ENCODE measurements at regions not wholly inside any gene's neighbourhood (a gene's known extent, or its start where the extent isn't known, plus 50 kb on each side); places are given as distances from the start of the nearest gene placed in this dataset.
"Not testable (repeated sequence)": the region's sequence is repeated elsewhere in the genome, so short reads cannot be mapped to it uniquely, and the experiment has no call there.

DNA sequence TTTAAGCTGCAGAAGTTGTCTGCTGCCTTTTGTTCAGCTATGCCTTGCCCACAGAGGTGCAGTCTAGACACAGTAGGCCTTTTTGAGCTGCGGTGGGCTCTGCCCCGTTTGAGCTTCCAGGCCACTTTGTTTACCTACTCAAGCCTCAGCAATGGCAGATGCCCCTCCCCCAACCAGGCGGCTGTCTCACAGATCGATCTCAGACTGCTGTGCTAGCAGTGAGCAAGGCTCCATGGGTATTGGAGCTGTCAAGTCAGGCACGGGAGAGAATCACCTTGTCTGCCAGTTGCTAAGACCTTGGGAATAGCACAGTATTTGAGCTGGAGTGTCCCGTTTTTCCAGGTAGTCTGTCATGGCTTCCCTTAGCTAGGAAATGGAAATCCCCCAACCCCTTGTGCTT lies 587.8 kb upstream of the CLINT1 start:
- DNase-seq (ENCODE audit: low spot score): not testable (repeated sequence)

DNA sequence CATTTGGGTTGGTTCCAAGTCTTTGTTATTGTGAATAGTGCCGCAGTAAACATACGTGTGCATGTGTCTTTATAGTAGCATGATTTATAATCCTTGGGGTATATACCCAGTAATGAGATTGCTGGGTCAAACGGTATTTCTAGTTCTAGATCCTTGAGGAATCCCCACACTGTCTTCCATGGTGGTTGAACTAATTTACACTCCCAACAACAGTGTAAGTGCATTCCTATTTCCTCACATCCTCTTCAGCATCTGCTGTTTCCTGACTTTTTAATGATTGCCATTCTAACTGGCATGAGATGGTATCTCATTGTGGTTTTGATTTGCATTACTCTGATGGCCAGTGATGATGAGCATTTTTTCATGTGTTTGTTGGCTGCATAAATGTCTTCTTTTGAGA lies 580.3 kb upstream of the CLINT1 start:
- not testable (repeated sequence) for DNase-seq (ENCODE audit: low spot score)

DNA sequence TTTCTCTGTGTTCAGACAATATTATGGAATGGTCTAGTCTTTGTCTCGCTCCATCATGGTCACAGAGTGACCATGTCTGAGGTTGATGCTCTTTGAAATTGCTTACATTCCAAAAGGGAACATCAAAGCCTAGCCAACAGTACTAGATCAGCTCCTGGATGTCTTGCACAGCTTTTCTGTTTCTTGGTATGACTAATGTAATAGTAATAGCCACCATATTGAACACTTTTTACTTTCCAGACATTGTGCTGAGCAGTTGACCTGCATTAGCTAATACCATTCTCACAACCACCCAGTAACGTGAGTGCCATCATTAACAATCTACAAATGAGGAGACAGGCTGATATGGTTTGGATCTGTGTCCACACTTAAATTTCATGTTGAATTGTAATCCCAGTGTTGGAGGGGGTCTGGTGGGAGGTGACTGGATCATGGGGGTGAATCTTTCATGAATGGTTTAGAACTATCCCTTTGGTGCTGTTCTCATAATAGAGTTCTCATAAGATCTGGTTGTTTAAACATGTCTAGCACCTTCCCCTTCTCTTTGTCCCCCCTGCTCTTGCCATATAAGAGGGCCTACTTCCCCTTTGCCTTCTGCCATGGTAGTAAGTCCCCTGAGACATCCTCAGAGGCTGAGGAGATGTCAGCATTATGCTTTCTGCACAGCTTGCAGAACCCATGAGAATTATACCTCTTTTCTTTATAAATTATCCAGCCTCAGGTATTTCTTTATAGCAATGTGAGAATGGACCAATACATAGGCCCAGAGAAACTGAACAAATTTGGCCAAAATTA lies 577.5 kb upstream of the CLINT1 start:
- DNase-seq (ENCODE audit: low spot score): no peak

DNA sequence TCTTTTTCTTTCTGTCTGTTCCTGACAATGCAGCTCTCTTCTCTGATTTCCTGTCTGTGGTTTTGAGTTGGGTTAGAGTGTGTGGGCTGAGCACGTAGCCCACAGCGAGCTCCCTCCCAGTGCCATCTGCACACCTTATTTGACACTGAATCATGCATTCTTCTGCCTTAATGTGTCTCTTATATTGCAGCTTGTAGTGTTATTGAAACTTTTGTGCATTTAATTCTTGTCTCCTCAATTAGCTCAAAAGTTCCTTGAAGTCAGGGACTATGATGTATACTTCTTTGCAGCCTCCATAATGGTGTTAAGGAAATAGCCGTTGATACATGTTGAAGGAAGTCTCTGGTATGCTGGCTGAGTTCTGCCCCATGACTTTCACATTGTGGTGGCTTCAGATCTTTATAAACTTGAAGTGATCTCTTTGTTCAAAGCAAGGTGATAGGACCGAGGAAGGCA lies 576.2 kb upstream of the CLINT1 start:
- peak; percentile 31 for DNase-seq (ENCODE audit: low spot score)

DNA sequence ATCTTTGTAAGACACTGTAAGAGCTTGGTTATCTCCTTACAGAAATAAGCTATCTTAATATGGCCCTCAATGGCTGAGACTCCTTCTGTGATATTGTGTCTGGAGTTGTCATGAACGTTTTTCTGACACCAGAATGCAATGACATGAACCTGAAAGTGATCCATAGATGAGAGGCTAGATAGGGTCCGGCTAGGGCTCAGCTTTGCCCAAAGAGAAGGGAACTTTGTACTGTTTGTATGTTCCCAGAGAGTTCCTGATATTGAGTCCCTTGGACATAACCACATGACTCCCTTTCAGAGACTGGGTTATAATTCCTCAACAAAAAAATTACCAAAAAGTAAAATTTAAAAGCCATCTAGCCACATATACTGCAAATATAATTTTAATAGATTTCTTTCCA lies 575.8 kb upstream of the CLINT1 start:
- DNase-seq (ENCODE audit: low spot score): no peak

DNA sequence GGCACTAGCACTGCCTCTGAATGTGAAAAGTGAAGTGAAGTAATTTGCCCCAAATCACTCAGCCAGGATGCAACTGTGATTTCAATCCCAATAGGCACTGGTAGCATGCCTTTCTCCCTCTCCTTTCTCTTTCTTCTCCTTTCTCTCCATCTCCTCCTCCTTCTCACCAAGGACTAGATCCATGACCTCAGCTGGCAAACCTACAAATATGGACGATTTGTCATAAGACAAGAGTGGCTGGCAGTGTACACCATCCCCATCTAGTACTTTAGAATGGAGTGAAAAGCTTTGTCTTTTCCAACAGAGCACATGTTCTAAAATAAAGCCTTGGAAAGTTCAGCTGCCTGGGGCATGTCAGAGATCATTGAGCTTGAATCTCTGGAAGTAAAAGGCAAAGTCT lies 574.7 kb upstream of the CLINT1 start:
- no peak for DNase-seq (ENCODE audit: low spot score)

DNA sequence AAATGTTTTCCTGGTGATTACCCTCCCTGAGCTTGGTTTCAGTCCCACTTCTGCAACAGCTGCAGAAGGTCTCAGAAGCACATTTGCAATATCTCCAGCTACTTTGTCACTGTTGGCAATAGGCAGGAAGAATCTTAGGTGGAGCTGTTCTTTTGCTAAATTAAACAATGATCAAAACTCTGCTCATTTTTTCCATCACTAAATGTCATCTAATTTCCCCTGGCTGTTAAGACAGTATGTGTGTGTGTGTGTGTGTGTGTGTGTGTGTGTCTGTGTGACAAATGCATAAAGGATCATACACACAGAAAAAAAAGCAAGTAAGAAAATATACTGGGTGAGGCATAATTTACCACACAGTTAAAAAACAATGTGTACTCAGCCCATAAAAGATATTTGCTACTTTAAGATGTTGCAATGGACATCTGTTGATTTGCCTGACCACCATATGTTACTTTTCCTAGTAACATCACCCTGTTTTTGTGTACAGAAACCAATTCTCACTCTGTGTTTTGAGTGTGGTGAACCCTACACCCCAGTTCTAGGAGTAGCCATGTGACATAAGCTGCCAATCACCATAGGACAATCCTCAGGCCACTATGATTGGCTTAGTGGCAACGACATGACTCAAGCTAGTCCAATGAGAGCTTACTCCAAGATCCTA lies 572.6 kb upstream of the CLINT1 start:
- DNase-seq (ENCODE audit: low spot score): no peak

DNA sequence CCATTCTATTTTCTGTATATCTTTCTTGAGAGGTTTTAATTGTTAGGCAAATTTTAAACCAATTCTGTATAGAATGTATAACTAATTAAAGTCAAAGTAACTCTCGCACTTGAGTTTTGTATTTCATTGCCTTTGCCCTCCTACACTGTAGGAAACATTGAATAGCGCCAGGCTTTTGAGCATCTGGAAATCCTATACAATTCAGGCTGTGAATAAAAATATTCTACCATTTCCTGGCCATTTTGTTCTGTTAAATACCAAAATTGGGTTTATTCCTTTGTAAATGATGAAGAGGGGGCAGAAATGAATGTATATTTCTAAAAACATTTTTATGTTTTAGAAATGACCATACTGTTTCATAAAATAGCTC lies 571.8 kb upstream of the CLINT1 start:
- DNase-seq (ENCODE audit: low spot score): no peak

DNA sequence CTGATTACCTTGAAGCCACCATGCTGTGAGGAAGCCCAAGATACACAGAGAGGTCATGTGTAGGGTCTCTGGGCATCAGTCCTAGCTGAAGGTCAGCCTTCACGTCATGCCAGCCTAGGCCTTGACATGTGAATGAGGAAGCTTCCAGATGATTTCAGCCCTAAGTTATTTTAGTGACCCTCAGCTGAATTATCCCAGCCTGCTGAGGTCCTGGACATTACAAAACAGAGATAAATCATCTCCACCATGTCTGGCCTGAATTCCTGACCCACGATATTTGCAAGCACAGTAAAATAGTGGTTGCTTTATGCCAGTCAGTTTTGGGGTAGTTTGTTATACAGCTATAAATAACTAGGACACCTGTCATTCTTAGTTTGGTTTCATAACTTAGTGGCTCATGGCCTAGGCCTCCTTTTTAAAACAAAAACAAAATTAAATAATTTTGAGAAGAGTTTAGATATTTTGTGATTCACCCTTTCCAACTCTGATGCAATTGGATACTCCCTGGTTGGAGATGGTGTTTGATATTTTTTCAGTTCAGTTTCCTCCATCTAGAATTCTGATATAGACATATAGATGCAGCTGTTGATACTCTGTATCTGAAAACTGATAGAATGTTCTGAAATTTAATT lies 571.3 kb upstream of the CLINT1 start:
- DNase-seq (ENCODE audit: low spot score): no peak

DNA sequence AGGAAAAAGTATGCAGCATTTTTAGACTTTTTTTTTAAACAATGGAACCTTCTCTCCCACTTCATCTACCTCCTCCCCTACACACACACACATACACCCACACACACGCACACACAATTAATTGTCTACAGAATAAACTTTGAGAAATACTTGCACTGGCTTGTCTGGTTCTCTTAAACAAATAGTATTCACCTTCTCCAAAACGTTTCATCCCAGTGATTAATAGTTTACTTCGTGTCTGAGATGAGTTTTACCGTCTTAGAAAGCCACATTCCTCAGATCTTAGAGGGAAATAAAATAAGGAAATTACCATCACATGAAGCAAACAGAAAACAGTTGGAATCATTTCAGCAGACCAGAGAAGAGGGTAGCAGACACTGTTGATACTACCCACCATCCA lies 570.6 kb upstream of the CLINT1 start:
- no peak for DNase-seq (ENCODE audit: low spot score)

DNA sequence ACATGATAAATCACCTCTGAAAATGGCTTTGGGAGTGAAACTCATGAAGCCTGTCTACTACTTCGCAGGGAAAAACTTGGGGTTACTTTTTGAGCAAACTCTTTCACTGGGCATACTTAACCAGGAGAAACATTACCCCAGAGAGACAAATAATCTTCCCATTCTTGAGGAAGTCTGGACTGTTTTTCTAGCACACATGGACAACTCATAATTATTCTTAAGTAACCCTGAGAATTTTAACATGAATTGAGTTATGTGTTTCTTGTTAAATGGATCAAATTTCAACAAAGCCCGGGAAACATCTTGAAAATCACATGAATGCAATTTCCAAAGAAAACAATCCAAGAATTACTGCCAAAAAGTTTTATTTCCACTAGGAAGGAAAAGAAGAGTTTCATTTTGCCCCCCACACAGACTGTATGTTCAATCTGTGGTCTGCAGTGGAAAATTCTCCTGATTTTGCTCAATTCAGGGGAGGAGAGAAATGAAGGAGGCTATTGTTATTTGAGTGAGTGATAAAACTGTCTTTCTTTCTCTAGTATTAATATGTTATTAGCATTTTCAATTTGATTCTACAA lies 564.8 kb upstream of the CLINT1 start:
- DNase-seq (ENCODE audit: low spot score): no peak

DNA sequence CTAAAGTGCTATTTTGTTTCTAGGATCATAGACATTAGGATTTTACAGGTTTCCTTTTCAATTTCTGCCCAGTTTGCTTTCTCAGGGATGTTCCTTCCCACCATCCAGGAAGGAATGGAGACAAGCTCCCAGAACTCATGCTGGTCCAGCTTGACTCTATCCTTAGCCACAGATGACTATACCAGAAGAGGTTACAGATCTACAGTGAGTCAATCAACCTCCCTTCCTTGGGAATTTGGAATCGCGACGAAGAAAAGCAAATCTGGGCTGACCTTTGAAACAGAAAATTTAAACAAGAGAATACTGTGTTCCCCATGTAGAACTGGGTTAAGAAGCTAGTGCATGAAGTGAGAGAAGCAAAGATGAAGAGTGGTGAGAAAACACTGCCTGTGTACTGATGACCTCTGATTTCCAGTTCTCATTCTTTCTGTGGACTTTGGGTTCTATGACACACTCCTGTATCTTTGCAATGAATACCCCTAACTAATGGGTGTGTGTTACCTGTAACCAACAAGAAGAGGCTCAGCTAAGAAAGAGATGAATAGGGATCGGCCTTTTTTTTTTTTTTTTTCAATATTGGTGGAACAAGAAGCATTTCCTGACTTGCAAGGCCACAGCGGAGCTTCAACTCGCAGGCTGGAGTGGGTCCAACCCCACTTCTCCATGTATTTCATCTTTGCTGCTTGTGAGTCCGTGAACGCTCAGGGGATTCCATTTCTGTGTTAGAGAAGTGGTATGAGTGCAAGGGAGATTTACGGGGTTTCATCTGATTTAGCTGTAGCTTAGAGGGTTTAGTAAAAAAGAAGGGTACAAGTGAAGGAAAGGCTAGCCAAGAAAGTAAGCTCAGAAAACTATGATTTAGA lies 563.9 kb upstream of the CLINT1 start:
- DNase-seq (ENCODE audit: low spot score): no peak

DNA sequence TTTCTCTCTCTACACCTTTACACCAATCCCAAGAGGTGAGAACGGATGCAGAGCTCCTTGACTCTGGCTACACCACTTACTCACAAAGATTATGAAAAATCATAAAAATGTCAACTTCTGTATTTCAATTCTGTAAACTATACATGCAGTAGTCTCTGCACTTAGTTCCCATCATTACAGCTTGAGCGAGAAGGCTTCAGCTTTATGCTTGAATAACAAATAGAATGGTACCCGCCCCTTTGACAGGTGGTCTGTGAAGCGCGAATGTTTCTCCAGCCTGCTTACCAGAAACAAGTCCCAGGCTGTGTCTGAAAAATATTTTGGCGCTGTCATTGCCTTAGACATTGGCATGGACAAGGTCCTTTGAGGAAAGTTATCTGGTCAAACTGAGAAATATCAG lies 562.4 kb upstream of the CLINT1 start:
- DNase-seq (ENCODE audit: low spot score): no peak

DNA sequence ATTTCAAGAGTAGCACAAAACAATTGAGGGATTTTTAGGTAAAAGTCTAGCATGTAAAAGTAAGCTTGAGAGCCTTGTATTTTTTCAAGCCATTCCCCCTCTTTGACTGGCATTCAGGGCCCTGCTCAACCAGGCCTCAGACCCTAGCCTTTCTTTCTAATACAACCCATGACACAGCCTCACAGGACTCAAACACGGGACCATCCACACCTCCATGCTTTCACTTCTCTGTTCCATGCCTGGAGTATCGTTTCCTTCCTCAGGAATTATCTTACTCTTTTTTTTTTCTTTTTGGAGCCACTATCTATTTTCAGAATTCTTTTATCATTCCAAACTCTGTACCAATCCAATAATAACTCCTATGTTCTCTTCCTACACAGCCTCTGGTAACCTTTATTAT lies 560.2 kb upstream of the CLINT1 start:
- no peak for DNase-seq (ENCODE audit: low spot score)

DNA sequence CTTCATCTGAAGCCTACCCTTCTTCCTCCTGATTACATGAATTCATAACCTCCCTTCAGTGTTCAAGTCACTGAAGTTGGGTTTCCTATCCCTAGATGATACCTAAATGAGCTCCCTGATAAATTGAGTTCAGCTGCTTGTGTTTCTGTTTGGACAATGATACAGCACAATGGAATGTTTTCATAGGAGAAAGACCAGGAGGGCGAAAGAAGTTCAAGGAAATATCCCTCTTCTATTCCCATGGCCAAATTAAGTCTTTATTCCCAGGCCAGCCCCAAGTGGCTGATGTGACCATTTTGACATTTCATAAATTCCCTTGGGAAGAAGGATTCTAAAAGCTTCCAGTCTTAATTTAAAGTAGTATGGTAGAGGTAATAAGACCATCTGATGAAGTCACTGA lies 555.8 kb upstream of the CLINT1 start:
- peak; percentile 16 for DNase-seq (ENCODE audit: low spot score)

DNA sequence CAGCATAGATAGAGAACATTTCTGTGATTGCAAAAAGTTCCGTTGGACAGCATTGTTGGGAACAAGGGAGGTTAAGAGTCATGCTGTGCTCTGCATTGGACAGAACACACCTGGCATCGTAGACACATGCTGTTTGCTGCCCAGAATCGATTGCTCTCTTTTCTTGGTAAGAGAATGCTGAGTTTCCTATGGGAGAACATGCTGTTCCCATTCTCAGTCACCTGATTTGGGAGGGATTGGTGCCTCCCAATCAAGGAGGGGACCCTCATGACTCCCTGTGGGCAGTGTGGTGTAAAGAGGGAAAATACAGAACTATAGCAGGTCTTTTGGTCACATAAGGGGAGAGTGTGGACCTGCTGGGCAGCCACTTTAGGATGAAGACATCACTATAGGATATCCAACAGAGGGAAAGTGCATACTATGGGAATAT lies 555.4 kb upstream of the CLINT1 start:
- no peak for DNase-seq (ENCODE audit: low spot score)

DNA sequence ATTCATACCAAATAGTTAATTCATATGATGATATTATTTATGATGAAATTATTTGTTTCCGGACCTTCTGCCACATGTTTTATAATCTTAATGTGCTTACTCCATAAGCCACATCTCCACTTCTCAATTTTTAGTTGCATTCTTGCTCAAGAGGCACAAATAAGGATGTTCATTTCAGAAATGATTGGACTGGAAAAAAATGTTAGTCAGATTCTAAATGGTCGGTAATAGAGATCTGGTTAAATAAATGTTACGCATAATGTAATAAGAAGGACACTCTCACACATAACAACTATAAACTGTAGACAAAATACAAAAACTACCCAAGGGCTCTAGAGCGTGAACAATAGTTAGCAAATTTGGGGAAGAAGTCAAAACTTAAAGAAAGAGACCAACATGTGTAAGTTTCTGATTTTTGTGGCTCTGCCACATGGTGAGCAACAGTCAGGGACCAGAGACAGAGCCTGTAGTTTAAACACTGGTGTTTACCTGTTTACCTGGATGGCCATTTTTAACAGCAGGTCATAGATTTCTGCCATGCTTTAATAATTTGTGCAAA lies 554.3 kb upstream of the CLINT1 start:
- no peak for DNase-seq (ENCODE audit: low spot score)

DNA sequence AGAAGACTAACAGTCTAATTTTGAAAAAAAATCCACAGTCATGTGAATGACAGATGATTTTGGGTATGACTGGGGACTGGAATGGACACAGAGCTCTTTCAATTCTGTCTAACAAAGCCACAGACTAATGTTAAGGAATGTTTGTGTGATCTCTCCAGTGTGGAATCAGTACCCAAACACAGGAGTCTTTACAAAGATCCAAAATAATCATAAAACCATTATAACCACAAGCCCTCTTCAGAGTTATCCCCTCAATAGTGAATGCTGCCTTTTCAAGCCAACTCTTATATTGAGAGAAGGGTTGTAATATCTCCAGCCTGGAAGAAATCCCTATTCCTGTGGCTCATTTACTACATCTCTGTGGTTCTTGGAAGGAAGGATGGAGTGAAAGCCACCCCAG lies 552.0 kb upstream of the CLINT1 start:
- DNase-seq (ENCODE audit: low spot score): no peak

DNA sequence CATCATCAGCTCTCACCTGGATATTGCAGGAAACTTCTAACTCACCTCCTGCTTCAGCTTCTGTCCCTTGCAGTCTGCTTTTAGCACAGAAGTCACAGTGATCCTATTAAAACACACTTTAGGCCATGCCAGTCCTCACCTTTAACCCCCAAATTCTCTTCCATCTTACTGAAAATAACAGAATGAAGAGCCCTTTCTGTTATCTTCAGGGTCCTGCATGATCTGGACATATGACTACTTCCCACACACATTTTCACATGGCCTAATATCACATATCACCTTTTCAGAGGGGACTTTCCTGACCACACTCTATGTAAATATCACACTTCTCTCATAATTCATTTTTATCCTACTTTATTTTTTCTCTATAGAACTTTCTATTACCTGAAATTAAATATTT lies 550.6 kb upstream of the CLINT1 start:
- no peak for DNase-seq (ENCODE audit: low spot score)

DNA sequence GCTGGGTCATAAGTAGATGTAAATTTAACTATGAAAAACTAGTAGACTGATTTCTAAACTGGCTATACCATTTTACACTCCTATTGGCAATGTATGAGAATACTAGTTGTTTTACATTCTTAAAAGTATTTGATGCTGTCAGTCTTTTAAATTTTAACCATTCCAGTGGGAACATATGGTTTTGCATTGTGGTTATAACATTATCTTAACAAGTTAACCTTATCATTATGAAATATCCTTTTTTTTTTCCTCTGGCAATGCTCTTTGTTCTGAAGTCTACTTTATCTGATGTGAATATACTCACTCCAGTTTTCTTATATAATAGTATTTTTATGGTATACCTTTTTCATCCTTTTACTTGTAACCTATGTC lies 548.9 kb upstream of the CLINT1 start:
- DNase-seq (ENCODE audit: low spot score): no peak

DNA sequence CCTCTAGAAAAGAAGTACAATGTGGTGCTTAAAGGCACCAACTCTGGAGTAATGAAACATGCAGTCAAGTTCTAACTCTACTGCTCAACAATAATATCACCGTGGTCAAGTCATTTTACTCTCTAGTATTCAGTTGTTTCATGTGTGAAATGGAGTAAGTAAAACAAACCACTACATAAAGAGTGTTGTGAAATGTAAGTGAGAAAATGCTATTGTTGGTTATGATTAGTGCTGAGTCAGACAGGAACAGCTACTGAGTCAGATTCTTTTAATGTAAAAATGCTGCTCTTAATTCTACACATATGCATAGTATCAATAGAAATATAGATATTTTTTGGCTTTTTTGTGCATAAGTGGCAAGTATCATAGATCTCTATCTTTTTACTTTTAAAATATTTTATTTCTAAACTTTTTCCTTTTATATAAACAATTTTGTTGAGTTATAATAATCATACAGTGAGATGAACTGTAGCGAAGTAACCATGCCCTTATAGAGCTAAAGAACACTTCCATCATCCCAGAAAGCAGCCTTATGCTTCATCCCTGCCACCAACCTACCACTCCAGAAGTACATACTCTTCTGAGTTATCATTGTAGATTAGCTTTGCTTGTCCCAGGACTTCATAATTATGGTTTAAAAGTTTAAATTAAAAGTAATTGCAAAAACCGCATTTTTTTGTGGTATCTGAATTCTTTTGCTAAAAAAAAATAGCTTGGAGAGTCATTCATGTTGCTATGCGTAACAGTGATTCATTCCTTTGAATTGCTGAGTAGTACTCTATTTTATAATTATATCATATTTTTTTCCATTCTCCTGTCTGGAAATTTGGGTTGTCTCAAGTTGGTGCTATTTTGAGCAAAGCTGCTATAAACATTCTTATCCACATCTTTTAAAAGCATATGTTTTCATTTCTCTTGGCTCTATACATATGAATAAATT lies 548.2 kb upstream of the CLINT1 start:
- no peak for DNase-seq (ENCODE audit: low spot score)
